Esophagus muscularis mucosa (tissue), 4 donors: ENCODE measurements at regions not wholly inside any gene's neighbourhood (a gene's known extent, or its start where the extent isn't known, plus 50 kb on each side); places are given as distances from the start of the nearest gene placed in this dataset.

ENCODE experiments used
- DNase-seq: peaks from one replicate; pipeline ENCODE4 v3.0.0-alpha.2; 2017; ENCODE audit errors: extremely low spot score
- H3K27ac ChIP-seq, 4 donors: fragments of 200-600 bp; sonication (generic); replicated peaks in 1 of 4; 1 replicate in 3 of 4; 2 replicates in 1 of 4; pipeline ENCODE4 v1.5.1; 2016 to 2019; ENCODE audit warnings: mild to moderate bottlenecking in 1 of 4
- H3K27me3 ChIP-seq, 4 donors: fragments of 200-600 bp; sonication (generic); one replicate each; pipeline versions ENCODE4 v1.5.1 to v1.6.0; 2016 to 2019
- H3K36me3 ChIP-seq, 4 donors: fragments of 200-600 bp; sonication (generic); one replicate each; pipeline ENCODE4 v1.5.1; 2016 to 2019
- H3K4me1 ChIP-seq, 4 donors: fragments of 200-600 bp; sonication (generic); one replicate each; pipeline ENCODE4 v1.5.1; 2016 to 2019
- H3K4me3 ChIP-seq, 4 donors: fragments of 200-600 bp; sonication (generic); 1 replicate in 2 of 4; 2 replicates in 2 of 4; pipeline ENCODE4 v1.5.1; 2016 to 2019; ENCODE audit warnings: mild to moderate bottlenecking in 4 of 4, moderate library complexity in 1 of 4
- H3K9me3 ChIP-seq, 4 donors: fragments of 200-600 bp; sonication (generic); 1 replicate in 3 of 4; 2 replicates in 1 of 4; pipeline ENCODE4 v1.5.1; 2016 to 2019
- EP300 ChIP-seq: sonication (generic); formaldehyde crosslinking; IDR thresholded peaks from one replicate; pipeline ENCODE4 v1.6.1; 2017; ENCODE audit warnings: antibody characterized with exemption
- POLR2A ChIP-seq: fragments of 450-650 bp; IDR thresholded peaks from one replicate; pipeline ENCODE4 v1.6.1; 2017; ENCODE audit warnings: antibody characterized with exemption, moderate library complexity, mild to moderate bottlenecking, low read depth
- POLR2AphosphoS5 ChIP-seq, 2 donors: sonication (generic); formaldehyde crosslinking; IDR thresholded peaks; one replicate each; pipeline ENCODE4 v1.6.1; 2017; ENCODE audit warnings: antibody characterized with exemption in 2 of 2
- WGBS: methylation state at CpG from one replicate; pipeline ENCODE4 v1.1.5; 2018; 5-methylcytosine and 5-hydroxymethylcytosine counted together
- intact Hi-C: fragments of 100-400 bp; cut with DNase I; formaldehyde crosslinking; loops from one replicate; pipeline ENCODE4 v1.15.1; 2023
- TF ChIP-seq, protein P1 (sequence below), 3 experiments: fragments of 200-600 bp in 2 of 3; fragments of 450-650 bp in 1 of 3; sonication (generic) in 2 of 3; IDR thresholded peaks; one replicate each; pipeline ENCODE4 v1.5.1; 2017 to 2019; ENCODE audit warnings: antibody characterized with exemption in 3 of 3, mild to moderate bottlenecking in 2 of 3, moderate library complexity in 1 of 3

DNA sequence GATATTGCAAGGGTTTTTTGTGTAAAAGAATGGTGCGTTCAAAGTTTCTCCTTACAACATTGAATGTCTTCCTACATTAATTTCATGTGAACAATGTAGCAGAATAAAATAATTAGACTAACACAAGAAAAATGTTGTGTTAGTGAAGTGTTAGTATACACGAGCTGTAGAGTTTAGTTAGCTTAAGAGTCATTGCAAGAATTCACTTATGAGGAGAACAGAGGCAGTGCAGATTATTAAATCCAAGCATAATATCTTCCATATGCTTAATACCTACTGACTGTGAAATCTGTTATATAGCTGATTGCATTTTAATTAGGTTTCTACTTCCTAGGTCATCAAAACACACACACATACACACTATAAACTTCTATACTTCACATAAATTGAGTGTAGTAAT lies 959.0 kb downstream of the FAT4 start:
- no peak for DNase-seq
- Histone ChIP-seq H3K4me3 (no peak overlapping the region), H3K27ac (no peak overlapping the region), H3K27me3 (no peaks in the 10 kb centered on the region), H3K36me3 (no peaks in the 10 kb centered on the region), H3K9me3 (no peaks in the 10 kb centered on the region), H3K4me1 (no peaks in the 10 kb centered on the region)
- intact Hi-C loops, result no loop called here
- 52% methylated on average over 2 of the region's 2 CpGs for WGBS
- TF ChIP-seq POLR2A (no peak), EP300 (no peak), POLR2AphosphoS5 (IDR thresholded peaks at IDR 0.05) (no peak)
- TF ChIP-seq, protein P1, sequence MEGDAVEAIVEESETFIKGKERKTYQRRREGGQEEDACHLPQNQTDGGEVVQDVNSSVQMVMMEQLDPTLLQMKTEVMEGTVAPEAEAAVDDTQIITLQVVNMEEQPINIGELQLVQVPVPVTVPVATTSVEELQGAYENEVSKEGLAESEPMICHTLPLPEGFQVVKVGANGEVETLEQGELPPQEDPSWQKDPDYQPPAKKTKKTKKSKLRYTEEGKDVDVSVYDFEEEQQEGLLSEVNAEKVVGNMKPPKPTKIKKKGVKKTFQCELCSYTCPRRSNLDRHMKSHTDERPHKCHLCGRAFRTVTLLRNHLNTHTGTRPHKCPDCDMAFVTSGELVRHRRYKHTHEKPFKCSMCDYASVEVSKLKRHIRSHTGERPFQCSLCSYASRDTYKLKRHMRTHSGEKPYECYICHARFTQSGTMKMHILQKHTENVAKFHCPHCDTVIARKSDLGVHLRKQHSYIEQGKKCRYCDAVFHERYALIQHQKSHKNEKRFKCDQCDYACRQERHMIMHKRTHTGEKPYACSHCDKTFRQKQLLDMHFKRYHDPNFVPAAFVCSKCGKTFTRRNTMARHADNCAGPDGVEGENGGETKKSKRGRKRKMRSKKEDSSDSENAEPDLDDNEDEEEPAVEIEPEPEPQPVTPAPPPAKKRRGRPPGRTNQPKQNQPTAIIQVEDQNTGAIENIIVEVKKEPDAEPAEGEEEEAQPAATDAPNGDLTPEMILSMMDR (IDR thresholded peaks at IDR 0.05), result no peak

DNA sequence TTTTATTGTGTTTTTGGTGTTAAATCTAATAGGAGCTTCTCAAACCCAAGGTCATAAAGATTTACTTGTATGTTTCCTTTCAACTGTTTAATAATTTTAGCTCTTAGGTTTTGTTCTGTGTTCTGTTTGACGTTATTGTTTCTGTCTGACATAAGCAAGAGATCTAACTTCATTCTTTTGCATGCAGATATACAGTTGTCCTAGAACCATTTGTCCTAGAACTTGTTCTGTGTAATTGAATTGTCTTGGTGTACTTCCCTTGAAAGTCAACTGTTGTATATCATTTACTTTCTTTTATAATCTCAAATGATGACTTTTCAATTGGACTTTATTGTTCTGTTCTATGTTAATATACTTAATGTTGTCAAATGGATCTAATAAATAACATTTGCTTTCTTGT lies 977.1 kb downstream of the FAT4 start:
- no peak for DNase-seq
- no peaks in the 10 kb centered on the region for H3K27me3 ChIP-seq
- intact Hi-C loops, result no loop called here
- H3K4me1 ChIP-seq, result no peaks in the 10 kb centered on the region
- H3K9me3 ChIP-seq, result no peaks in the 10 kb centered on the region
- no peaks in the 10 kb centered on the region for H3K36me3 ChIP-seq
- no peak for TF ChIP-seq POLR2AphosphoS5 (IDR thresholded peaks at IDR 0.05)
- no peak for TF ChIP-seq EP300
- TF ChIP-seq POLR2A, result no peak
- TF ChIP-seq, protein P1 (IDR thresholded peaks at IDR 0.05), result no peak
- no peak overlapping the region for H3K4me3 ChIP-seq
- H3K27ac ChIP-seq, result no peak overlapping the region
- WGBS, result 63% methylated on average over 1 of the region's 1 CpG

DNA sequence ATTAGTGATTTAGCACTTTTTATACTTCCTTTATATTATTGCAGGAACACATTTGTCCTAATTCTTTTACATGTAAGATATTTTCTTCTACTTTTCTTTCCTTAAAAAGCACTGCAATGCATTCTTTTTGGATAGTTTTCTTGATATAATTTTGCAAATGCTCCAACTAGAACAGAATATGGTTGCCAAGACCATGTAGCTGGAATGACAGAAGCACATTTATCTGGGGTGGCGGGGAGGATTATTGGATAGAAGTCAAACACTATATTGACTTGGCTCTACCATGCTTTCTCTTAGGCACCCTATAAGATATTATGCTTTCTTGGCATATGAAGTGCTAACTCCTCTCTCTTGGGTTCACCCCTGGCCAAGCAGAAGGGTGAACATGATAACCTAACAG lies 983.5 kb downstream of the FAT4 start:
- TF ChIP-seq, protein P1 (IDR thresholded peaks at IDR 0.05), result no peak
- TF ChIP-seq EP300 (no peak), POLR2AphosphoS5 (IDR thresholded peaks at IDR 0.05) (no peak), POLR2A (no peak)
- Histone ChIP-seq H3K9me3 (no peaks in the 10 kb centered on the region), H3K27ac (no peak overlapping the region), H3K4me3 (no peak overlapping the region), H3K4me1 (no peaks in the 10 kb centered on the region), H3K36me3 (no peaks in the 10 kb centered on the region), H3K27me3 (no peaks in the 10 kb centered on the region)
- DNase-seq, result no peak
- WGBS, result 81% methylated on average over 1 of the region's 1 CpG
- intact Hi-C loops, result no loop called here

DNA sequence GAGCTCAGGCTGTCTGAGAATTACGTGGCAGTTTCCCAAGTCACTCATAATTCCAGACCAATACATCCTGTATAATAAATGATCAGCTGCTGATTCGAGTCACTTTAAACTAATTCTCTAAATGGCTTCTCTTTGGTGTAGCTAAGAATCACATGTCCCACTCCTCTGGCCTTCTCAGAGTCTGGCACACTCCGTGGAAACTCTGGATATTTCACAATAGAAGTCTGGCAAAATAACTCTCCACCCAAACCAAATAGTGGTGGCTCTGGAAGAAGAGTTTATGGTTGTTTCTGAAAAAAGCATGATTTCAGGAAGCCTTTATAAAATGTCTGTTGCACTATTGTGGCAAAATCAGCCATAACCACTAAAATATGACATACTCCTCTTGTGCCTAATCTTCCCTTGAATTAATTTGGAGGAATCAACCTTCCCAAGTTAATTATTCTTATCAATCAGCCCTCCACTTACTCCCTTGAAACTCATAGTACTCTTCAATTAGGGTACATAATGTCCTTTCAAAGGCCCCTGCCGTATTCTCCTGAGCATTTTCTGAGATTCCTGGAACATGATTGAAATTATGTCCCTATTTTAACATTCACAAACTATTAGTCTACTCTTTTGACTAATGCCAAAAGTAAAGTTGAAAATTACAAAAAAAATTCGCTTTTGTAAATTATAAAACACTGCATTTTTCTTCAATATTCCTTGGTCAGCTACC lies 991.6 kb downstream of the FAT4 start:
- TF ChIP-seq EP300 (no peak), POLR2AphosphoS5 (IDR thresholded peaks at IDR 0.05) (no peak), POLR2A (no peak)
- TF ChIP-seq, protein P1 (IDR thresholded peaks at IDR 0.05), result no peak
- no peaks in the 10 kb centered on the region for H3K4me1 ChIP-seq
- H3K9me3 ChIP-seq, result no peaks in the 10 kb centered on the region
- no peaks in the 10 kb centered on the region for H3K36me3 ChIP-seq
- intact Hi-C loops, result no loop called here
- DNase-seq, result no peak
- no peaks in the 10 kb centered on the region for H3K27me3 ChIP-seq
- 72% methylated on average over 5 of the region's 5 CpGs for WGBS
- no peak overlapping the region for H3K4me3 ChIP-seq
- peak overlapping the region in 1 of 4 donors; percentile 13 for H3K27ac ChIP-seq

DNA sequence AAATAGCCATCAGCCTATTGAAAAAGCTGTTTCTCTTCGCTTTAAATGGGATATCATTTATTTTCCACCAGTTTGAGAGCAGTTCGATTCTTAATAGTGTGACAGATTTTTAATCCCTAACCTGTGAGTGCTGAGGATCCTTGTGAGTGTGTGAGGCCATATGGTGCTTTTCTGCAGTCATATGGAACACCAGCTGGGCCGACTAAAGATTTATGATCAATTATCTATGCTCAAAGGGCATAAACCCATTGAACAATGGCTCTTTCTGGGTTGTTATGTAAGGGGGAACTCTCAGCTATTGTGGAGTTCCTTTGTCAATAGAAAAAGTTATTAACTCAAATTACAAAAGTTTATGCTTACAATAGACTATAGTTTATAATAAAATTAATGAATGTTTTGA lies 1003.6 kb downstream of the FAT4 start:
- intact Hi-C loops, result no loop called here
- WGBS, result 69% methylated on average over 3 of the region's 3 CpGs
- TF ChIP-seq POLR2AphosphoS5 (IDR thresholded peaks at IDR 0.05) (no peak), EP300 (no peak), POLR2A (no peak)
- TF ChIP-seq, protein P1 (IDR thresholded peaks at IDR 0.05), result no peak
- H3K9me3 ChIP-seq, result no peaks in the 10 kb centered on the region
- H3K36me3 ChIP-seq, result no peaks in the 10 kb centered on the region
- no peak for DNase-seq
- no peak overlapping the region for H3K27ac ChIP-seq
- no peaks in the 10 kb centered on the region for H3K4me1 ChIP-seq
- H3K27me3 ChIP-seq, result no peaks in the 10 kb centered on the region
- no peak overlapping the region for H3K4me3 ChIP-seq
